ENCODE measurements at regions not wholly inside any gene's neighbourhood (a gene's known extent, or its start where the extent isn't known, plus 50 kb on each side); places are given as distances from the start of the nearest gene placed in this dataset.

GRCh38 chr10:10225136-10225676 lies 792.5 kb upstream of the CELF2 start:
- no peak for DNase-seq (ENCODE audit: low spot score)

- no peak for DNase-seq (ENCODE audit: low spot score)
Measured at GRCh38 chr10:10233229-10233628, 784.4 kb upstream of the CELF2 start.

- DNase-seq (ENCODE audit: low spot score) = no peak
Measured at GRCh38 chr10:10235003-10235402, 782.7 kb upstream of the CELF2 start.

GRCh38 chr10:10247585-10247984 lies 770.1 kb upstream of the CELF2 start:
- DNase-seq (ENCODE audit: low spot score) = no peak

- DNase-seq (ENCODE audit: low spot score) = no peak
Measured at GRCh38 chr10:10256860-10257259, 760.8 kb upstream of the CELF2 start.

GRCh38 chr10:10259013-10259412 lies 758.7 kb upstream of the CELF2 start:
- DNase-seq (ENCODE audit: low spot score) = no peak

GRCh38 chr10:10270126-10271050 lies 747.3 kb upstream of the CELF2 start:
- no peak for DNase-seq (ENCODE audit: low spot score)

- no peak for DNase-seq (ENCODE audit: low spot score)
Measured at GRCh38 chr10:10271639-10272192, 746.0 kb upstream of the CELF2 start.

GRCh38 chr10:10273661-10274060 lies 744.0 kb upstream of the CELF2 start:
- DNase-seq (ENCODE audit: low spot score) = no peak

GRCh38 chr10:10279906-10280305 lies 737.8 kb upstream of the CELF2 start:
- no peak for DNase-seq (ENCODE audit: low spot score)

- DNase-seq (ENCODE audit: low spot score) = no peak
Measured at GRCh38 chr10:10292501-10292900, 725.2 kb upstream of the CELF2 start.

- DNase-seq (ENCODE audit: low spot score) = no peak
Measured at GRCh38 chr10:10293041-10293440, 724.6 kb upstream of the CELF2 start.

- DNase-seq (ENCODE audit: low spot score) = no peak
Measured at GRCh38 chr10:10293481-10293951, 724.2 kb upstream of the CELF2 start.

GRCh38 chr10:10294184-10294880 lies 723.3 kb upstream of the CELF2 start:
- DNase-seq (ENCODE audit: low spot score) = no peak

- peak; percentile 52 for DNase-seq (ENCODE audit: low spot score)
Measured at GRCh38 chr10:10294881-10295529, 722.7 kb upstream of the CELF2 start.

- DNase-seq (ENCODE audit: low spot score) = no peak
Measured at GRCh38 chr10:10295537-10295936, 722.1 kb upstream of the CELF2 start.

- DNase-seq (ENCODE audit: low spot score) = no peak
Measured at GRCh38 chr10:10302689-10303088, 715.0 kb upstream of the CELF2 start.

GRCh38 chr10:10307036-10307435 lies 710.6 kb upstream of the CELF2 start:
- no peak for DNase-seq (ENCODE audit: low spot score)

GRCh38 chr10:10307551-10307950 lies 710.1 kb upstream of the CELF2 start:
- DNase-seq (ENCODE audit: low spot score) = no peak

- no peak for DNase-seq (ENCODE audit: low spot score)
Measured at GRCh38 chr10:10310498-10310897, 707.2 kb upstream of the CELF2 start.

GRCh38 chr10:10311966-10312365 lies 705.7 kb upstream of the CELF2 start:
- no peak for DNase-seq (ENCODE audit: low spot score)

Data from D341Med (cell line).